HG03439 (cell line): ENCODE measurements at regions not wholly inside any gene's neighbourhood (a gene's known extent, or its start where the extent isn't known, plus 50 kb on each side); places are given as distances from the start of the nearest gene placed in this dataset.

Experiments
- ATAC-seq: cut with Tn5 transposase; IDR thresholded peaks from one replicate; pipeline ENCODE4 v1.9.1; 2021; ENCODE audit warnings: mild to moderate bottlenecking, moderate library complexity; ENCODE audit not compliant: unreplicated experiment

- no peak for ATAC-seq
Observed at GRCh38 chr15:91549581-91549980, 303.9 kb upstream of the SLCO3A1 start.

- no peak for ATAC-seq
Observed at GRCh38 chr15:91552555-91552954, 301.0 kb upstream of the SLCO3A1 start.

GRCh38 chr15:91553196-91553854, 300.2 kb upstream of the SLCO3A1 start:
- no peak for ATAC-seq

DNA sequence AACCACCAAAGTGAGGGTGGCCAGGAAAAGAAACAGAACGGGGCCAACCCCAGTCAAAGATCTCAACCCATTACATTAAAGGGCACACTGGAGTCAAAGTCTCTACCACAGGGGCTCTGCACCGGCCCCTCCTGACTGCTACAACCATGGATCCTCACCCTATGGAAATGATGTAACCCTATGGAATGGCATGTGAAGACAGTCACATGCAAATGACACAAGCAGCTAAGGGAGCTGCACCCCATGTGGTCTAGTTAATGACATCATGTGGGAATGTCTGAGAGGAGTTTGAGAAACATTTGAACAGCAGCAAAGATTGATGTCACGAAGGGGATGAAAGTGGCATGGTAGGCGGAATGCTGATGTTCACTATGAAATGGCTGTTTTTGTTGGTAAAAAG, 298.2 kb upstream of the SLCO3A1 start:
- ATAC-seq = no peak

GRCh38 chr15:91556926-91557325, 296.6 kb upstream of the SLCO3A1 start:
- ATAC-seq = no peak

DNA sequence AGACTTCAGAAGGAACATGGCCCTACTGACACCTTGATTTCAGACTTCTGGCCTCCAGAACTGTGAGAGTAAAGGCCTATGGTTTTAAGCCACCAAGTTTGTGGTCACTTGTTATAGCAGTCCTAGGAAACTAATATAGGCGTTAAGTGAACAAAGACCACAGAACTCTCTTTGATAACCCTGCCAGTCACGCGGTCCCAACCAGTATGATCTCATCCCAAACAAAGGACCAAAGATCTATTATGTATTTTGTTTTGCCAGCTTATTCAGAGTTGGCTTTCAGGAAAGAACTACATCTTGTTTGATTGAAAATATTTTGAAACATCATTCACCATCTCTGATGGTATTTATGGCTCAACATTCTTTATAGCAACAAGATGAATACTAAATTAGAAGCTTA, 294.4 kb upstream of the SLCO3A1 start:
- no peak for ATAC-seq

GRCh38 chr15:91561371-91562100, 292.0 kb upstream of the SLCO3A1 start:
- no peak for ATAC-seq

DNA sequence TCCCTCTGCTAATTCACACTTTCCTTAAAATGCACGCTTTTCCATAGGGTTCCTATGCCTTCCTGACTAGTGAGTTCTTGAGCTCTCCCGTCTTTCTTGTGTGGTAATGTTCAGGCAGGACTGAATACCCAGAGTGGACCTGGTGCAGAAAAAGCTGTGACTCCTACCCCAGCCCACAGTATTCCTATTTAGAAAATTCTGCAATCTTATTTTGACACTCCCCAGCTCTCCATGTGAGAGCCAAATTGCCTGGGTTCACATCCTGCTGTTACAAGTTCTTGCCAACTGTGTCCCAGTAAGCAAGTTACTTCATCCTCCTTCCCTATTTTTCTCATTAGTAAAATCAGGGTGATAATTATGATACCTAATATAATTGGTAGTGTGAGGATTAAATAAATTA, 290.8 kb upstream of the SLCO3A1 start:
- no peak for ATAC-seq

GRCh38 chr15:91564631-91565030, 288.9 kb upstream of the SLCO3A1 start:
- no peak for ATAC-seq

DNA sequence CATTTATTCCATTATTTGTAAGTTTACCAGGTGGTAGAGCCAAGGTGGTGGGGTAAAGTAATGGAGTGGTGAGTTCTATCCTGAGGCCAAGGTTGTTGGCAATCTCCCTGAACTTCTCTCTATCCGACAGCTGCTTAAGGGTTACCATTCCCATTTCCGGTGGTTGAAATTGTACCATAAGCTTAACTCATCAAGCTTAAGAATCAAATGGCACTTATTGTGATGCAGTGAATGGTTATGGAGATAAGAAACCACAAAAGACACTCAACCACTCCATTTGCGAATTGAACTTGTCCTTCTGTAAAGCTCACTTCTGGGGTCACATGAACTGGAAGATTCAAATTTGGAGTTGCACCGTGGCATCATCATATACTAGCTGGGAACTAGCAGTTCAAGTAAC, 287.4 kb upstream of the SLCO3A1 start:
- no peak for ATAC-seq

GRCh38 chr15:91568036-91568435, 285.5 kb upstream of the SLCO3A1 start:
- no peak for ATAC-seq

GRCh38 chr15:91572110-91572509, 281.4 kb upstream of the SLCO3A1 start:
- ATAC-seq = no peak

DNA sequence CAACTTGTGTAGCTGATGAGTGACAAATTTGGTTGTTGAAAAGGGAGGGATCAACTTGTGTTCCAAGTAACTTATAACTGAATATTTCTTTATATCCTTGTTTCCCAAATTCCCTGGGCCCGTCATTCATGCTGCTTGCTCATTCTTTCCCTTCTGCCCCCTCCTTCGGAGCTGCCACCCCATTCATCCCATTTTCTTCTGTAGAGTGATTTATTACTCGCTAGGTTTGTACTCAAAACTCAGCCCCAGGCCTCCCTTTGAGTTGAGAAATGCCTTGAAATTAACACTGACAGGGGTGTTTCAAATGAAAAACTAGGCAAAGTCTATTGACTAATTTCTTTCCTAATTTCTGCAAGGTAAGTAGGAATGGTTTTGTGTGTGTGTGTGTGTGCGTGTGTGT, 277.4 kb upstream of the SLCO3A1 start:
- ATAC-seq = no peak

DNA sequence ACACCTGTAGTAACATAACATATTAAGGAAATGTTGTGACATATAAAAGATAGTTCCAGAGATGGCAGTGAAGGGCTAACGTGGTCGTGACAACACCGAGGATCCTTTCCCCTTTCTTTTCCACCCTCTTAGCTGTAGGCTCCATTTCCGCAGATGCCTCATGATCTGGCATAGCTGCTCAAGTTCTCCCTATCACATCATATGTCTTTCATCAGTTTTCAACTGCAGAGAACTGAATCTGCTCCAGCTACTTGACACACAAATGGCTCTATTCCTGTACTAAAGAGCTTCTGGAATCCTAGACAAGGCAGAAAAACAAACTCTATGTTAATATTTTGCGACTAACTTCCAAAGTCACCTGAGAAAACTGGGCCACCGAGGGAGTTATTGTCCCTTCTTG, 275.0 kb upstream of the SLCO3A1 start:
- ATAC-seq = no peak

DNA sequence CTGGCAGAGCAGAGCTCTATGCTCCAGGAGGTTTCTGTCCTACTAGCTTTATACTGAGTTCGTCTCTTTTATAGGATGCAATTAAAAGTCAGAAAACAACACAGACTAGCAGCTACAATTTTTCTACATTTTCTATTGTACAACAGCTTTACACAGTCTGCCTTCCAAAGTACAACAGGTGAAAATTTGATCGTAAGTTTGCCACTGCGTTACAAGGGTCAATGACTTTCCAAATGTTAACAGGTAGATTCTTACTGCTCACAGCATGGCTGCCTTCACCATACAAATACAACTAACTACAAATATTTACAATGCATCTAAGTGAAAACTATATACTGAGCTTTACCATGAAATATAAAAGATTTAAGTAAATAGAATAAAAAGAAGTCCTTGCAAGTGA, 268.6 kb upstream of the SLCO3A1 start:
- no peak for ATAC-seq

DNA sequence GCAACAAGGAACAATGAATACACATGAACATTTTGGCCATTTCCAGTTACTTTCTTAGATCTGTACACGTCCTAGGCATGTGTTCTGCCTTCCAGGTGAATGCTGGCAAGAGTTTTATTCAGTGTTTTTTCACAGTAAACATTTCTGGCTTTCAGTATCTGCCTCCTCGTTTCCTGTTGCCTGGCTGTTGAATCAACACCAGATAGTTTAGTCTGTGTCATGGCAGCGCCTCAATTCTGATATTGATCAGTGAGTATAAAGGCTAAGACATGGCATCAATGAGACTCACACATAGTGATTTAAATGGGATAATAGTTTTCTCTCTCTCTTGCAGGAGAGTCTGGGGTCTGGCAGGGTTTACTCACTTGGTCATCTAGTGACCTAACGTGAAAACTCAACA, 266.9 kb upstream of the SLCO3A1 start:
- no peak for ATAC-seq

DNA sequence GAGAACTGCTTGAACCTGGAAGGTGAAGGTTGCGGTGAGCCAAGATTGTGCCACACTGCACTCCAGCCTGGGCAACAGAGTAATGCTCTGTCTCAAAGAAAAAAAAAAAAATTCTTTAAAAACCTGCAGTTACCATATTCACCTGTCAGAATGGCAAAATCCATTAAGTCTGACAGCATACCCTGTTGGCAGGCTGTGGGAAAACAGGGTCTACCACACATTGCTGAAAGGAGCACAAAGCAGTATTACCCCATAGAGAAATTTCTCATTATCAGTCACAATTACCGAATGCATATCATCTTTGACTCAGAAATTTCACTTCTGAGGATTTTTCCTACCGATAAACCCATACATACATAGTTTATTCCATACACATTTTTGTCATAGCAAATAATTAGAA, 264.1 kb upstream of the SLCO3A1 start:
- ATAC-seq = no peak

GRCh38 chr15:91592567-91592966, 260.9 kb upstream of the SLCO3A1 start:
- ATAC-seq = no peak

DNA sequence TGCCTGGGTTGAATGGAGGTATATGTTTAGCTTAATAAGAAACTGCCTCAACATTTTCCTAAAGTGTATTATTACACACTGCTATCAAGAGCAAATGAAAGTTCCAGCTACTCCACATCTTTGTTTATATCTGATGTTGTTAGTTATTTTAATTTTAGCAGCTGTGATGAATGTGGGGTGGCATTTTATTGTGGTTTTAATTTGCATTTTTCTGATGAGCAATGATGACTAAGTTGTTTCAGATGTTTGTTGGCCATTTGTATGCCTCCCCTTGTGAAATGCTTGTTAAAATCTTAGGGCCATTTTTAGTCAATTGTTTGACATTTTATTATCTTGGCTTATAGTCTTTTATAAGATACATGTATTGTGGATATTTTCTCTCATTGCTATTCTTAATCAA, 260.4 kb upstream of the SLCO3A1 start:
- no peak for ATAC-seq

- ATAC-seq = no peak
Observed at GRCh38 chr15:91593653-91594052, 259.9 kb upstream of the SLCO3A1 start.

DNA sequence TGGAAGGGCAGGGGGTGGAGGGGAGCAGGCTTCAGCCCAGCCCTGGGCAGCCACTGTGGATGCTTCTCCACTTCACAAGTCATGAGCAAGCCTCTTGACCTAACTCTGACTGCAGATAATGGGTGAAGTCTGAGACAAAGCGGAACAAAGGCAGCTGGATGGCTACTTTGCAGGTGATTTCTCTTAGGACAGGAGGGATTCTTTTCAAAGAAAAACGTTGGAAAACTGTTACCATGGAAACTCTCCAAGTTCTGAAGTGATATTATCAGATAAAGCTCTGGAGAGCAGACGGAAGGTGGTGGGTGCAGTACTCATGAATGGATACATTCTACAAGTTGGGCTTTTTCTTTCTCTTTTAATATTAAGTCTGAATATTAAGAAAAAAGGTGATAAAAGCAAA, 254.2 kb upstream of the SLCO3A1 start:
- no peak for ATAC-seq

GRCh38 chr15:91603384-91604080, 250.0 kb upstream of the SLCO3A1 start:
- ATAC-seq = no peak
